ENCODE measurements at regions not wholly inside any gene's neighbourhood (a gene's known extent, or its start where the extent isn't known, plus 50 kb on each side); places are given as distances from the start of the nearest gene placed in this dataset.

GRCh38 chr13:105247830-105248229 lies 1287.6 kb downstream of the EFNB2 start:
- TF ChIP-seq, protein P1, sequence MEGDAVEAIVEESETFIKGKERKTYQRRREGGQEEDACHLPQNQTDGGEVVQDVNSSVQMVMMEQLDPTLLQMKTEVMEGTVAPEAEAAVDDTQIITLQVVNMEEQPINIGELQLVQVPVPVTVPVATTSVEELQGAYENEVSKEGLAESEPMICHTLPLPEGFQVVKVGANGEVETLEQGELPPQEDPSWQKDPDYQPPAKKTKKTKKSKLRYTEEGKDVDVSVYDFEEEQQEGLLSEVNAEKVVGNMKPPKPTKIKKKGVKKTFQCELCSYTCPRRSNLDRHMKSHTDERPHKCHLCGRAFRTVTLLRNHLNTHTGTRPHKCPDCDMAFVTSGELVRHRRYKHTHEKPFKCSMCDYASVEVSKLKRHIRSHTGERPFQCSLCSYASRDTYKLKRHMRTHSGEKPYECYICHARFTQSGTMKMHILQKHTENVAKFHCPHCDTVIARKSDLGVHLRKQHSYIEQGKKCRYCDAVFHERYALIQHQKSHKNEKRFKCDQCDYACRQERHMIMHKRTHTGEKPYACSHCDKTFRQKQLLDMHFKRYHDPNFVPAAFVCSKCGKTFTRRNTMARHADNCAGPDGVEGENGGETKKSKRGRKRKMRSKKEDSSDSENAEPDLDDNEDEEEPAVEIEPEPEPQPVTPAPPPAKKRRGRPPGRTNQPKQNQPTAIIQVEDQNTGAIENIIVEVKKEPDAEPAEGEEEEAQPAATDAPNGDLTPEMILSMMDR (IDR thresholded peaks at IDR 0.05; ENCODE audit: low read depth, low read length): no peak
- no peak for TF ChIP-seq POLR2A (IDR thresholded peaks at IDR 0.05; ENCODE audit: extremely low read depth, insufficient read length)

Measured in NB4 (cell line).